Retina (tissue), 1 donor: ENCODE measurements at regions not wholly inside any gene's neighbourhood (a gene's known extent, or its start where the extent isn't known, plus 50 kb on each side); places are given as distances from the start of the nearest gene placed in this dataset.

Experiments used
- DNase-seq: peaks from one replicate; pipeline ENCODE4 v3.0.0-alpha.2; 2016

DNA sequence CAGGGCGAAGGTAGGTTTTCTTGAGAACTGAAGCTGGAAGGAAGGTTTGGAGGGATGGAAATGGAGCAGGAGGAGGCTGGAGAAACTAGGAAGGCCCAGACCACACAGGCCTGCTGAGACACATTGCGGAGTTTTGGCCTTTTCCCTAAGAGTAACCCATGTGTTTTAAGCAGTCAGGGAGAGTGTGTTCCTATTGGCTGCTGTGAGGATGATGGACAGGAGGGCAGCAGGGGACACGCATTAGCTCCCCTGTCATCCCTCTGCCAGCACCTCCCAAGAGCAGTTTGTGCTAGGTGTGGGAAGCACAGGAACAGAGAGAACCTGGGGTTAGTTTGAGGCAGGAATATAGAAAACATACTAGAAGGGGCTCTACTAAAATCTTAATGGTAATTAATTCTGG, 842.1 kb downstream of the TBC1D22A start:
- no peak for DNase-seq

DNA sequence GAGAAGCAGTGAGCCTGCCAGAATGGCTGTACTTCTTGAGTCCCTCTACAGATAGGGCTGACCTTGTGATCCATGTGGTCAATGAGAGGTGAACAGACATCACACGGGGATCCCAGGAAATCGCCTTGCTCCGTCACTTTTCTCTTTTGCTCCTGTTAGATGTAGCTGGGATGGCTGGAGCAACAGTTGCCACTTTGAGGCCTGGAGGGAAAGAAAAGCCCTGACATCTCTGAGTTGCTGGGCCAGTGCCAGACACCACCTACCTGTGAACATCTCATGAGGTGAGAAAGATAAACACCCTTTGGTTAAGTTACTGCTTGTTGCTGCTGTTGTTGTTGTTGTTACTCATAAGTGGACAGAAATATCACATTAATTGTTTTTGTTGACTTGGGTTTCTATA, 840.3 kb downstream of the TBC1D22A start:
- no peak for DNase-seq

- no peak for DNase-seq
Observed at GRCh38 chr22:47601666-47602065, 839.2 kb downstream of the TBC1D22A start.

DNA sequence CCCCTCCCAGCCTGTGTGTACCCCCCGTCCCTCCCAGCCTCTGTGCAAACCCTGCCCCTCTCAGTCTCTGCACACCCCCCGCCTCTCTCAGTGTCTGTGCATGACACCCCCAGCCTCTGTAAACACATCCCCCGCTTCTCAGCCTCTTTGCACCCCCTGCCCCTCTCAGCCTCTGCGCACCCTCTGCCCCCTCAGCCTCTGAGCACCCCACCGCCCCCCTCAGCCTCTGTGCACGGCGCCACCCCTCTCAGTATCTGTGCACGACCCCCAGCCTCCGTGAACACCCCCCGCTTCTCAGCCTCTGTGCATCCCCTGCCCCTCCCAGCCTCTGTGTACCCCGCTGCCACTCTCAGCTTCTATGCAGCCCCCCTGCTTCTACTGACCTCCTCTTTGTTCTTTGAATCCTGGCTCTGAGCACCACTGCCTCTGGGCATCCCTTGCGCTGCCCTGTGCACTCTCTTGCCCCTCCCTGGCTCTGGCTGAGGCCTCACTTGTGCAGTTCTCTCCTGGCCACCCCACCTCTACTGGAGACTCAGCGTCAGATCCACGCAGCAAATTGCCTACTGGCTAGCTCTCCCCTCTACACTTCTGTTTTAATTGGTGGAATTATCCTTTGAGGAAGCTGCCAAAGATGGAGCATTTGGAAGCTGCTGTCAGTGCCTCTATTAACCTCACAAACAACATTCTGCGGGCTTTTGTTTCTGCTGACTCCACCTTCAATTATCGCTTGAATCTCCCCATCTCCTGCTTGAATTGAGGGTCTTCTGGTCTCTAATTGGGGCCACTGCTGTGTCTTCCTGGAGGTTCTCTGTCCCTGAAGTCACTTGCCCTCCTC, 838.6 kb downstream of the TBC1D22A start:
- DNase-seq: no peak

- DNase-seq: no peak
Observed at GRCh38 chr22:47600281-47600680, 837.8 kb downstream of the TBC1D22A start.

DNA sequence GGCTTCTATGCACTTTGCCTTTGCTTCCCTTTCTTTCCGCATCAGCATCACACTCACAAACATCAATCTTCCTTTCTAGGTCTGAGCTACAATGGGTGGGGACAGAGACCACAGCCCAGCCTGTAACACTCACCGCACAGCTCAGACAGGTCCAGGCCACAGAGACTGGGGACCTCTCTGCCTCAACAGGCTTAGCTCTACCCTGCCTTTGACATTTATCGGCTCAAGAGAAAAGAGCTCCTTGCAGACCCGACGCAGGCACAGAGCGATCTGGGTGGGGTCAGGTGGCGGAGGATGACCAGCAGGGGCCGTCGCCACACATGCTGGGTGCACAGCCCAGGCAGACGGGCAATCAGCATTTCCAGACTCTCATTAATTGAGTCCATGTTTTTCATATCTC, 837.3 kb downstream of the TBC1D22A start:
- no peak for DNase-seq

GRCh38 chr22:47598864-47599263, 836.4 kb downstream of the TBC1D22A start:
- DNase-seq: no peak

GRCh38 chr22:47597041-47597440, 834.6 kb downstream of the TBC1D22A start:
- no peak for DNase-seq

DNA sequence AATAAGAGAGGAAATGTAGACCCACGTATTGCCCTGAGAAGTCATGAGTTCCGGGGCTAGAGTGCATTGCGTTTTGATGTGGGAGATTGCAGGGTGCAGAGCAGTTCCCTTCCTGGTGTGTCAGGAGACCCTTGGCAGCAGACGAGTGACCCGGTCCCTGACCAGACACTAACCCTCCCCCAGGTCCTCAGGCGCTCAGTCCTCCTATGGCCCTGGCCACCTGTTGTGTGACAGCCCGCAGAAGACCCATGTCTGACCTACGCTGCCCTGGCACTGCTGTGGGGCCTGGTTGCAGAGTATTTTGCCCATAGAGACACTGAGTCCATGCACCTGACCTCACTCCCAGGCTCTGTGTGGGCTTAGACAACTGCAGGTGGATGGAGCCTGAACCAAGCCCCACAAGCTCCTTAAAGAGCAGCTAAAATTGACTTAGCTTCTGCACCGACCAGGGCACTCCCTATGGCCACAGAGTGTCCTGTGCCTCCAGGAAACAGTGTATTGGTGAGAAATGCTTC, 833.8 kb downstream of the TBC1D22A start:
- no peak for DNase-seq

DNA sequence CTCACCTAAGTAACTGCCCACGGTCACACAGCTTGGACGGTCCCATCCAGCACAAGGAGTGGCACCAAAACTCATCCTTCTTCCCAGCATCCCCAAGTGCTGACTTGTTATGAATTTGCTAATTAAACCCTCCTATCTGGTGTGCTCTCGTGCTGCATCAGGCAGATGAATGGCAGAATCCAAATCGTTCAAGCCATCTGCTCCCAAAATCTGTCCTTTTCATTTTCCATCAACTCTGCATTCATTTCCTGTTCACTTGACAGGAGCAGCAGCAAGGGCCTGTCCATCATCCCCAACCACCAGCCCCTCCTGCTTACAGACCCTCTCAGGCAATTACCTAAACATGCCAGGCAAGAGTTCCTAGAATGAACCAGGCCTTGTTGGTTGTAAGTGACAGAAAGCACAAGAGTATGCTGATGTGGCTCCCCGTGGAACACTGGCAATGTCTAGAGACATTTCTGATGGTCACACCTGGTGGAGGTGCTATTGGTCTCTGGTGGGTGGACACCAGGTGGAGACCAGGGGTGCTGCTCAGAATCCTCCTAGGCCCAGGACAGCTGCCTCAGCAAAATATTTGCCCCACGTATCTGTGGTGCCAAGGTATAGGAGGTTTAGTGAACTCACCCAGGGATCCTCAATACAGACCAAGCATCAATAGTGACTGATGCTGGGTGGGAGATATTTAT, 832.5 kb downstream of the TBC1D22A start:
- no peak for DNase-seq

DNA sequence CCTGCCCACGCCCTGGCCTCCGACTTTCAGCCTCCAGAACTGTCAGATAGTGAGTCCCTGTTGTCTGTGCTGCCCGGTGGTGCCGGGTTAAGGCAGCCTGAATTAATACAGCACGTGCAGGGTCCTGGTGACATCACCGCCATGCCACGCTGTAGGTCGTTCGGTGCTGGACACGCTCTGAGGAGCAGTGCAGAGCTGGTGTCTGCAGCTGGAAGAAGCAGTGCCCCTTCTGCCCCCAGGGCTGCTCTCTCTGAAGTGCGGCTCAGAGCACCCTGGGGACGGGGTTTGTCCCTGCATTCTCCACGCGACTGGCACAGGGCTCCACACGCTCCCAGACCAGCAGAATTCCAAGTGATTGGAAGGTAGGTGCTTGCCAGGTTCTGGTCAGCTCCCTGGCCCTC, 831.5 kb downstream of the TBC1D22A start:
- no peak for DNase-seq

DNA sequence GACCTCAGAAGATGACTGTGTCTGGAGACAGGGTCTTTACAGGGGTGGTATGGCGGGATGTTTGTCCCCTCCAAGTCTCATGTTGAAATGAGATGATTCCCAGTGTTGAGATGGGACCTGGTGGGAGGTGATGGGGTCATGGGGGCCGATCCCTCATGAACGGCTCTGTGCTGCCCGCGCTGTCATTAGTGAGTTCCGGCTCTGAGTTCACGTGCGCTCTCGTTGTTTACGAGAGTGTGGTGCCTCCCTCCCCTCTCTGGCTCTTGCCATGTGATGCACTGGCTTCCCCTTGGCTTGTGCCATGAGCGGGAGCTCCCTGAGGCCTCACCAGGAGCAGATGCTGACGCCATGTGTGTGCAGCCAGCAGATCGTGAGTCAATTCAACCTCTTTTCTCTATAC, 830.8 kb downstream of the TBC1D22A start:
- no peak for DNase-seq

GRCh38 chr22:47592791-47593190, 830.3 kb downstream of the TBC1D22A start:
- DNase-seq: no peak

DNA sequence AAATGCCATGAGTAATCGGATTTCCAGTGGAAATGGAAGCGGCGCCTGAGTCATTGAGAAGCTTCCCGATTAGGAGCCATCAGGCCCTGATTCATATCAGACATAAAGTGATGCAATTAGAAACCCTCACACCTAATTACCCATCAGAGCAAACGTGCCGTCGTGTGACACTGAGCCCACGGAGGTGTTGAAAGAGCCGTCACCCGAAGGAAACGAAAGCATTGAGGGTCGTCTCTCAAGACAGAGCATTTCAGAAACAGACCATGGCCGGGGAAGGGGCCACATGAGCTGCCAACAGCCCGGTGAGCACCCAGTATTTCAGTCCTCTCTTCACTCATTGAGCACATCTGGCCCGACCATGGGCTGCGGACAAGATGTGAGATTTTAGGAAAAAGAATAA, 829.3 kb downstream of the TBC1D22A start:
- DNase-seq: no peak

- DNase-seq: no peak
Observed at GRCh38 chr22:47591016-47591415, 828.6 kb downstream of the TBC1D22A start.

GRCh38 chr22:47589271-47590250, 827.1 kb downstream of the TBC1D22A start:
- no peak for DNase-seq

- DNase-seq: no peak
Observed at GRCh38 chr22:47588578-47588960, 826.1 kb downstream of the TBC1D22A start.

GRCh38 chr22:47587861-47588577, 825.6 kb downstream of the TBC1D22A start:
- DNase-seq: no peak

DNA sequence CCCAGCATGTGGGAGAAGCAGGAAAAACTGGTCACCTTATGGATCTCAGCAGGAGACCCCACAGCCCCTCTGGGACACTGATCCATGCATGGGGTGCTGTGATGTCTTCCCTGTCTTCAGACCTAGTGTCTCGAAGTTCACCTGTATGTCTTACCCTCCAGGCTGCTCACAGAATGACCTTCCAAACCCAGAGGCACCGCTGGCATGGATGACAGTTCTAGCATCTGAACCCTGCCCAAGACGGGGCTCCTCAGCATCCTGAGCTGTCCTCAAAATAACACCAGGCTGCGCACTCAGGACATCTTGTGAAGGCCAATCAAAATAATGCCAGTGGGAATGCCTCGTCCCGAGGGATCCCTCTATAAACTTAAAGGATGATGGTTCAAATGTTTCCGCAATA, 824.9 kb downstream of the TBC1D22A start:
- no peak for DNase-seq

- no peak for DNase-seq
Observed at GRCh38 chr22:47586946-47587345, 824.5 kb downstream of the TBC1D22A start.

DNA sequence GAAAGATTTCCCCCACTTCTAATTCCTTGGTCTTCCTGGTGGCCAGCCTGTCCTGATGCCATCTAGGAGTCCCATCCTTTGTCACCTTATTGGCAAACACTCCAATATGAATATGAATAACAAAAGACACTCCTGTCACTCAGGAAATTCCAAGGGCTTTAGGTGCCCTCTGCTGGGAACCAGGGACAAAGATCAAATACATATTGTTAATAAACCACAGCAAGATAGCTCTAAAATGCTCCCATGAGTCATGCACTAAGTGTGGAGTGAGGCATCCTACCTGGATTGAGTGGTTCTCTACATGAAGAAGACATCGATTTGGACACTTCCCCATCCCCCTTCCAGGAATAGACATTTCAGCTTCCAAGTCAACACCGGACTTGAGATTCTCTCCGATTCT, 823.6 kb downstream of the TBC1D22A start:
- no peak for DNase-seq

- DNase-seq: no peak
Observed at GRCh38 chr22:47583959-47584562, 821.6 kb downstream of the TBC1D22A start.
